OCI-LY7 (cell line): ENCODE measurements at regions not wholly inside any gene's neighbourhood (a gene's known extent, or its start where the extent isn't known, plus 50 kb on each side); places are given as distances from the start of the nearest gene placed in this dataset.

ENCODE experiments used
- BruUV-seq: library from RNA; stranded (reverse); fragments of 400-500 nt; replicated peaks from 2 replicates; lab custom pipeline; 2021; lab: Mats Ljungman, UMichigan
- CTCF ChIA-PET: fragments of 300-600 bp; sonication (Branson Sonifier 250); formaldehyde crosslinking; loops from one replicate; lab custom pipeline; 2022; ENCODE audit warnings: antibody characterized with exemption; ENCODE audit not compliant: unreplicated experiment; lab: Charles Lee
- POLR2A ChIA-PET: fragments of 300-600 bp; sonication (Branson Sonifier 250); formaldehyde crosslinking; loops from one replicate; lab custom pipeline; 2022; ENCODE audit warnings: antibody characterized with exemption; lab: Charles Lee
- DNase-seq: peaks from one replicate; pipeline ENCODE4 v3.0.0-alpha.2; 2015; ENCODE audit warnings: low spot score
- H2AFZ ChIP-seq: fragments of 200-600 bp; sonication (generic), shearing (Covaris generic); 2 replicates; pipeline ENCODE4 v1.6.1; 2014; ENCODE audit warnings: mild to moderate bottlenecking, antibody characterized with exemption, low read length, moderate library complexity
- H3K27ac ChIP-seq: fragments of 200-600 bp; sonication (generic); 2 replicates; pipeline ENCODE4 v1.5.1; 2014; ENCODE audit warnings: mixed run types, low read depth, mild to moderate bottlenecking, moderate library complexity, low read length, inconsistent platforms; ENCODE audit not compliant: poor library complexity, severe bottlenecking
- H3K36me3 ChIP-seq: fragments of 200-600 bp; sonication (generic); 2 replicates; pipeline ENCODE4 v1.6.1; 2014; ENCODE audit warnings: mild to moderate bottlenecking, antibody characterized with exemption, low read length, moderate library complexity, mixed read lengths; ENCODE audit not compliant: insufficient read depth
- H3K4me1 ChIP-seq: fragments of 200-600 bp; sonication (generic); 2 replicates; pipeline ENCODE4 v1.5.1; 2014; ENCODE audit warnings: mild to moderate bottlenecking, low read length; ENCODE audit not compliant: insufficient read depth, poor library complexity, severe bottlenecking
- H3K4me2 ChIP-seq: fragments of 200-600 bp; sonication (generic); 2 replicates; pipeline ENCODE4 v1.6.1; 2014; ENCODE audit warnings: mild to moderate bottlenecking, low read length
- H3K4me3 ChIP-seq: fragments of 200-600 bp; sonication (generic); 2 replicates; pipeline ENCODE4 v1.5.1; 2014; ENCODE audit warnings: mild to moderate bottlenecking, low read depth, low read length; ENCODE audit not compliant: poor library complexity, severe bottlenecking
- H3K79me2 ChIP-seq: fragments of 200-600 bp; sonication (generic); 2 replicates; pipeline ENCODE4 v1.6.1; 2016; ENCODE audit warnings: low read depth, mild to moderate bottlenecking, low read length, moderate library complexity, mixed read lengths; ENCODE audit not compliant: insufficient read depth
- H3K9me2 ChIP-seq: fragments of 200-600 bp; sonication (generic); 2 replicates; pipeline ENCODE4 v1.6.1; 2016; ENCODE audit warnings: mild to moderate bottlenecking, low read length, mixed read lengths; ENCODE audit not compliant: insufficient read depth
- H3K9me3 ChIP-seq: fragments of 200-600 bp; sonication (generic); 2 replicates; pipeline ENCODE4 v1.6.1; 2014; ENCODE audit warnings: mild to moderate bottlenecking, mixed run types, low read length, mixed read lengths
- H4K20me1 ChIP-seq: fragments of 200-600 bp; sonication (generic); 2 replicates; pipeline ENCODE4 v1.6.1; 2014; ENCODE audit warnings: mild to moderate bottlenecking, antibody characterized with exemption, low read length, moderate library complexity, mixed read lengths; ENCODE audit not compliant: insufficient read depth
- EZH2phosphoT487 ChIP-seq: fragments of 200-600 bp; sonication (generic); IDR thresholded peaks from 2 replicates; pipeline ENCODE4 v1.6.1; 2018; ENCODE audit warnings: low read depth, borderline replicate concordance, mild to moderate bottlenecking, mixed run types, antibody characterized with exemption, low read length, moderate library complexity, mixed read lengths
- intact Hi-C: fragments of 100-400 bp; cut with micrococcal nuclease; formaldehyde crosslinking; loops from one replicate; pipeline ENCODE4 v1.10.0; 2022; ENCODE audit not compliant: unreplicated experiment
- TF ChIP-seq, protein P1 (sequence below): fragments of 200-600 bp; sonication (generic); conservative IDR thresholded peaks from 2 replicates; pipeline ENCODE4 v1.5.1; 2014; ENCODE audit warnings: mild to moderate bottlenecking, antibody characterized with exemption, low read length, moderate library complexity, mixed read lengths

DNA sequence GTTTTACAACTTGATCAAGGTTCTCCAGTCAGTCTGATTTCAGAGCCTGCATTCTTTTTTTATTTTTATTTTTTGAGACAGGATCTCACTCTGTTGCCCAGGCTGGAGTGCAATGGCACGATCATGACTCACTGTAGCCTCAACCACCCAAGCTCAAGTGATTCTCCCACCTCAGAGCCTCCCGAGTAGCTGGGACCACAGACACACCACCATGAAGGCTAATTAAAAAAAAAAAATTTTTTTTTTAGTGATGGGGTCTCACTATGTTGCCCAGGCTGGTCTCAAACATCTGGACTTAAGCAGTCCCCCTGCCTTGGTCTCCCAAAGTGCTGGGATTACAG is 117.2 kb upstream of the NAV2 start:
- Histone ChIP-seq H3K27ac (no peak overlapping the region), H3K9me3 (no peaks in the 10 kb centered on the region), H3K36me3 (no peaks in the 10 kb centered on the region), H3K79me2 (no peaks in the 10 kb centered on the region), H3K9me2 (no peaks in the 10 kb centered on the region), H4K20me1 (no peaks in the 10 kb centered on the region), H3K4me2 (no peak overlapping the region), H3K4me1 (no peaks in the 10 kb centered on the region), H2AFZ (no peak overlapping the region), H3K4me3 (no peak overlapping the region)
- intact Hi-C loops: no loop called here
- ChIA-PET POLR2A (no interaction called here), CTCF (no interaction called here)
- TF ChIP-seq, protein P1, sequence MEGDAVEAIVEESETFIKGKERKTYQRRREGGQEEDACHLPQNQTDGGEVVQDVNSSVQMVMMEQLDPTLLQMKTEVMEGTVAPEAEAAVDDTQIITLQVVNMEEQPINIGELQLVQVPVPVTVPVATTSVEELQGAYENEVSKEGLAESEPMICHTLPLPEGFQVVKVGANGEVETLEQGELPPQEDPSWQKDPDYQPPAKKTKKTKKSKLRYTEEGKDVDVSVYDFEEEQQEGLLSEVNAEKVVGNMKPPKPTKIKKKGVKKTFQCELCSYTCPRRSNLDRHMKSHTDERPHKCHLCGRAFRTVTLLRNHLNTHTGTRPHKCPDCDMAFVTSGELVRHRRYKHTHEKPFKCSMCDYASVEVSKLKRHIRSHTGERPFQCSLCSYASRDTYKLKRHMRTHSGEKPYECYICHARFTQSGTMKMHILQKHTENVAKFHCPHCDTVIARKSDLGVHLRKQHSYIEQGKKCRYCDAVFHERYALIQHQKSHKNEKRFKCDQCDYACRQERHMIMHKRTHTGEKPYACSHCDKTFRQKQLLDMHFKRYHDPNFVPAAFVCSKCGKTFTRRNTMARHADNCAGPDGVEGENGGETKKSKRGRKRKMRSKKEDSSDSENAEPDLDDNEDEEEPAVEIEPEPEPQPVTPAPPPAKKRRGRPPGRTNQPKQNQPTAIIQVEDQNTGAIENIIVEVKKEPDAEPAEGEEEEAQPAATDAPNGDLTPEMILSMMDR: no peak
- no peak for DNase-seq
- no TSS peak for BruUV-seq

DNA sequence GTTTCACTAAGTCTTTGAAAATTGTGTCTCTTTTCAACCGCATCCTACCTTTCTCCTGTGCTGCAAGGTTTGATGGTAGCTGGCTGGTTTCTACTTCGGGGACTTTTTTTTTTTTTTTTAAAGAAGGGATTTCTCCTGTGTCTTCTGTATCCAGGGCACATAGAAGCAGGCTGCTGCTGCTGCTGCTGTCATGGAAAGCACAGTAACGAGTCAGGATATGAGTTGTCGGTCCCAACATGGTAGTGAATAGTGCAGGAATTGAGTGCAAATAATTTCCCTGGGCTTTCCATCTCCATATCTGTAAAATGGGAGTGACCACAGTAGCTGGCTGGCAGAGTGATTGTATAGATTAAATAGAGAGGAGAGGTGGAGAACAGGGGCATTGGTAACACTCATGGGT is 118.3 kb upstream of the NAV2 start:
- H3K4me2 ChIP-seq: no peak overlapping the region

DNA sequence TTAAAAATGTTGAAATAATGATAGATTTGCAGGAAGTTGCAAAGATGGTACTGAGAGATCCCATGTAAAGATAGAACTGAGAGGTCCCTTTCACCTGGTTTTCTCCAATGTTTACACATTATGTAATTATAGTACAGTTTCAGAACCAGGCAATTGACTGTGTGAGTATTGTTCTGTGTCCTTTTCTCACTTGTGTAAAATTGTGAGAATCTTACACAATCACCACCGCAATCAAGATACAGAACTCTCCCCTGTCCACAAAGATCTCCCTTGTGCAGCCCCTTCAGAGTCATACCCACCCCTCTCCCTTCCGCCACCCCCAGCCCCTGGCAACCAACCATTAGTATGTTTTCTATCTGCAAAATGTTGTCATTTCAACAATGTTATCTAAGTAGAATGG is 119.8 kb upstream of the NAV2 start:
- no TSS peak for BruUV-seq
- no peak overlapping the region for H3K4me2 ChIP-seq

More for the DNA sequence above, 118.3 kb upstream of the NAV2 start:
- H3K79me2 ChIP-seq: no peaks in the 10 kb centered on the region
- CTCF ChIA-PET: no interaction called here
- no peaks in the 10 kb centered on the region for H3K9me3 ChIP-seq
- POLR2A ChIA-PET: interaction anchor here (0.5 kb wide), 1 partner anchor 33 kb away, joined by 3 read pairs; no protein-coding TSS in a partner anchor
- H3K9me2 ChIP-seq: no peaks in the 10 kb centered on the region
- TF ChIP-seq EZH2phosphoT487: no peak
- TF ChIP-seq, protein P1: no peak
- H3K36me3 ChIP-seq: no peaks in the 10 kb centered on the region
- no peak overlapping the region for H3K27ac ChIP-seq
- no peak overlapping the region for H3K4me3 ChIP-seq
- intact Hi-C loops: no loop called here
- no peaks in the 10 kb centered on the region for H3K4me1 ChIP-seq
- H2AFZ ChIP-seq: no peak overlapping the region
- no peak for DNase-seq
- no peaks in the 10 kb centered on the region for H4K20me1 ChIP-seq
- BruUV-seq: no TSS peak

More for the DNA sequence above, 119.8 kb upstream of the NAV2 start:
- no peak for TF ChIP-seq EZH2phosphoT487
- TF ChIP-seq, protein P1: no peak
- Histone ChIP-seq H3K79me2 (no peaks in the 10 kb centered on the region), H3K36me3 (no peaks in the 10 kb centered on the region), H3K4me1 (no peaks in the 10 kb centered on the region), H2AFZ (no peak overlapping the region), H3K9me2 (no peaks in the 10 kb centered on the region), H3K27ac (no peak overlapping the region), H3K4me3 (no peak overlapping the region), H4K20me1 (no peaks in the 10 kb centered on the region), H3K9me3 (no peaks in the 10 kb centered on the region)
- POLR2A ChIA-PET: no interaction called here
- no peak for DNase-seq
- intact Hi-C loops: no loop called here
- CTCF ChIA-PET: no interaction called here
